Activated naive CD8-positive, alpha-beta T cell (primary cell): ENCODE measurements at regions not wholly inside any gene's neighbourhood (a gene's known extent, or its start where the extent isn't known, plus 50 kb on each side); places are given as distances from the start of the nearest gene placed in this dataset.

Experiments used
- H3K27ac Mint-ChIP-seq: one replicate; pipeline ENCODE4 v1.8.0; 2021; ENCODE audit warnings: mixed read lengths
- H3K27me3 Mint-ChIP-seq: one replicate; pipeline ENCODE4 v1.8.0; 2021; ENCODE audit warnings: mixed read lengths
- H3K36me3 Mint-ChIP-seq: one replicate; pipeline ENCODE4 v1.8.0; 2021; ENCODE audit warnings: mixed read lengths
- H3K4me1 Mint-ChIP-seq: one replicate; pipeline ENCODE4 v1.8.0; 2021; ENCODE audit warnings: low read depth, mixed read lengths
- H3K4me3 Mint-ChIP-seq: one replicate; pipeline ENCODE4 v1.8.0; 2021; ENCODE audit warnings: mild to moderate bottlenecking, mixed read lengths
- H3K9me3 Mint-ChIP-seq: one replicate; pipeline ENCODE4 v1.8.0; 2021; ENCODE audit warnings: low read depth, mixed read lengths

GRCh38 chr5:53340956-53341750 is 139.3 kb upstream of the FST start:
- Mint-ChIP-seq H3K27ac (no peak overlapping the region), H3K27me3 (peaks cover 2% of the 10 kb centered on the region), H3K36me3 (no peaks in the 10 kb centered on the region), H3K9me3 (peaks cover 2% of the 10 kb centered on the region), H3K4me1 (no peaks in the 10 kb centered on the region), H3K4me3 (no peak overlapping the region)

GRCh38 chr5:53342236-53342635 is 138.2 kb upstream of the FST start:
- peaks cover 4% of the 10 kb centered on the region for H3K27me3 Mint-ChIP-seq
- no peak overlapping the region for H3K4me3 Mint-ChIP-seq
- H3K9me3 Mint-ChIP-seq: peaks cover 2% of the 10 kb centered on the region
- H3K4me1 Mint-ChIP-seq: no peaks in the 10 kb centered on the region
- no peaks in the 10 kb centered on the region for H3K36me3 Mint-ChIP-seq
- no peak overlapping the region for H3K27ac Mint-ChIP-seq

DNA sequence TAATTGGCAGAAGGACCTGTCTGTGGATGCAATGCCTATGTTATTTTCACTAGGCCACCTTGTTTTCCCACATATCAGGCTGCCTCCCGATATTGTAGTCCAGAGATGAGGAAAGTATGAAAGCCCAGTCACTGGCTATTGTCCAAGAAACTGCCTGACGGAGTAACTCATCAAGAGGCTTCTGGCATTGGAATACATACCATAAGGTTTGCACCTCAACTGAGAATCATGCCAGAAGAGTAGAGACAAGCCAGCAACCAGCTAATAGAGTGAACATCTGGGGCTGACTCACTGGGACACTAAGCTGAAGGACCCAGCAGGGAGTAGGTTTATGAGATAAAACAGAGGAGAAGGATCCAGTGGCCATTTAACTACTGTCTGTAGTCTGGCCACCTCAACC is 137.2 kb upstream of the FST start:
- Mint-ChIP-seq H3K27ac (no peak overlapping the region), H3K9me3 (peaks cover 2% of the 10 kb centered on the region), H3K27me3 (peaks cover 7% of the 10 kb centered on the region), H3K4me1 (no peaks in the 10 kb centered on the region), H3K4me3 (no peak overlapping the region), H3K36me3 (no peaks in the 10 kb centered on the region)

DNA sequence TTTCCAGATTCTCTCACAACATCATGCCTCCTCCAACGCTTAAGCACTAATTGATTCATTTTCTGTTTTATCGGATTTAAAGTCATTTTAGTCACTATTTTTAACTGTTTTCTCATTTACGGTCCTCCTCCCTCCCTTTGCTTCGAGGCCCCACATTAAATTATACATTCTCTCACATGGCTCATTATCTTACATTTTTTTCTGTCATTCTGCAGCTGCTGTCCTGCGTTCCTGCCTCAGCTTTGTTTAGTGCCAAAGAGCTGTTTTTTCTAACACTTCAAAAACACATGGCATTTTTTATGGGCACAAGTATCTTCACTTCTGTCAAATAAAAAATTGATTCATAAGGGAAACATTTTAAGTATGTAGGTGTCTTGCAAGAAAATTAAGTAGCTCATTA is 130.1 kb upstream of the FST start:
- no peak overlapping the region for H3K27ac Mint-ChIP-seq
- H3K36me3 Mint-ChIP-seq: no peaks in the 10 kb centered on the region
- no peaks in the 10 kb centered on the region for H3K4me1 Mint-ChIP-seq
- no peak overlapping the region for H3K4me3 Mint-ChIP-seq
- no peaks in the 10 kb centered on the region for H3K9me3 Mint-ChIP-seq
- H3K27me3 Mint-ChIP-seq: peaks cover 11% of the 10 kb centered on the region

GRCh38 chr5:53350991-53351770 is 129.2 kb upstream of the FST start:
- Mint-ChIP-seq H3K27ac (no peak overlapping the region), H3K9me3 (no peaks in the 10 kb centered on the region), H3K36me3 (no peaks in the 10 kb centered on the region), H3K4me3 (no peak overlapping the region), H3K27me3 (peaks cover 11% of the 10 kb centered on the region), H3K4me1 (no peaks in the 10 kb centered on the region)

DNA sequence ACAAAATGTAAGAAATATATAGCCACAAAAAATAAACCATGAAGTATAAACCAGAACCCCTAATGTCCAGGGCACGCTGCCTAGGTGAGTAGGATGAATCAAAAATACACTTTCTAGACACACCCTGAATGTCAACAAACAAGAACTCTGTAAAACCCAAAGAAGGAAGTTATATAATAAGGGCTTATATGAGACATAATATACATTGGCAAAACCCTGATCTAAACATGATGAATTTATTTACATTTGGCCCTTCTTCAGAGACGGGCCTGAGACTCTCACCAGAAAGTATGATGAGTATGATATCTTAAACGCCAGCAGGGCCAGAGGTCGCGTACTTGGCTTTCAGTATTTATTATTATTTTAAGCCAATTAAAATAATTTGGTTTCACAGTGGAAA is 125.1 kb upstream of the FST start:
- peaks cover 4% of the 10 kb centered on the region for H3K27me3 Mint-ChIP-seq

GRCh38 chr5:53355931-53356330 is 124.5 kb upstream of the FST start:
- no peaks in the 10 kb centered on the region for H3K9me3 Mint-ChIP-seq
- H3K27ac Mint-ChIP-seq: no peak overlapping the region

More for the DNA sequence above, 125.1 kb upstream of the FST start:
- no peaks in the 10 kb centered on the region for H3K36me3 Mint-ChIP-seq
- H3K4me3 Mint-ChIP-seq: no peak overlapping the region
- H3K4me1 Mint-ChIP-seq: no peaks in the 10 kb centered on the region
- H3K27ac Mint-ChIP-seq: no peak overlapping the region
- H3K9me3 Mint-ChIP-seq: no peaks in the 10 kb centered on the region

GRCh38 chr5:53357439-53357838 is 123.0 kb upstream of the FST start:
- H3K27me3 Mint-ChIP-seq: peaks cover 2% of the 10 kb centered on the region
- H3K36me3 Mint-ChIP-seq: no peaks in the 10 kb centered on the region
- no peak overlapping the region for H3K4me3 Mint-ChIP-seq
- no peaks in the 10 kb centered on the region for H3K4me1 Mint-ChIP-seq
- no peak overlapping the region for H3K27ac Mint-ChIP-seq
- H3K9me3 Mint-ChIP-seq: no peaks in the 10 kb centered on the region

More at GRCh38 chr5:53355931-53356330, 124.5 kb upstream of the FST start:
- H3K36me3 Mint-ChIP-seq: no peaks in the 10 kb centered on the region
- H3K4me1 Mint-ChIP-seq: no peaks in the 10 kb centered on the region
- peaks cover 3% of the 10 kb centered on the region for H3K27me3 Mint-ChIP-seq
- no peak overlapping the region for H3K4me3 Mint-ChIP-seq

DNA sequence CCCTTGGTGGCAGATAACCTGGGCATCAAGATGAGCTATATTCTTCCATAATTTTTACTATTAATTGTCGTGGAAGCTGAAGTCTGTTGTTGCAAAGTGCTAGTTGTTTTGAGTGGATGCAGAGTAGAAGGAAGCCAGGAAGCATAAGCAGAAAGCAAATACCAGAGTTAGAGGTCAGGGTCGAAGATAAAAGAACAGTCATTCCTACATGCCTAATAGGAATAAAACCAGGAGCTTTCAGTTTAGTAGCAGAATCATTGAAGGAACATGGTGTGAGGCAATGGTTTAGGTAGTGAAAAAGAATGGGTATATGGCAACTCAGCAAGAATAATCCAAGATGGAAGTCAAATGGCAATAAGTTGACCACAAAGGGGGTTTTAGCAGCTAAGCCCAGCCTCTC is 121.6 kb upstream of the FST start:
- Mint-ChIP-seq H3K36me3 (no peaks in the 10 kb centered on the region), H3K4me1 (no peaks in the 10 kb centered on the region), H3K27me3 (peaks cover 2% of the 10 kb centered on the region), H3K27ac (no peak overlapping the region), H3K9me3 (no peaks in the 10 kb centered on the region), H3K4me3 (no peak overlapping the region)

DNA sequence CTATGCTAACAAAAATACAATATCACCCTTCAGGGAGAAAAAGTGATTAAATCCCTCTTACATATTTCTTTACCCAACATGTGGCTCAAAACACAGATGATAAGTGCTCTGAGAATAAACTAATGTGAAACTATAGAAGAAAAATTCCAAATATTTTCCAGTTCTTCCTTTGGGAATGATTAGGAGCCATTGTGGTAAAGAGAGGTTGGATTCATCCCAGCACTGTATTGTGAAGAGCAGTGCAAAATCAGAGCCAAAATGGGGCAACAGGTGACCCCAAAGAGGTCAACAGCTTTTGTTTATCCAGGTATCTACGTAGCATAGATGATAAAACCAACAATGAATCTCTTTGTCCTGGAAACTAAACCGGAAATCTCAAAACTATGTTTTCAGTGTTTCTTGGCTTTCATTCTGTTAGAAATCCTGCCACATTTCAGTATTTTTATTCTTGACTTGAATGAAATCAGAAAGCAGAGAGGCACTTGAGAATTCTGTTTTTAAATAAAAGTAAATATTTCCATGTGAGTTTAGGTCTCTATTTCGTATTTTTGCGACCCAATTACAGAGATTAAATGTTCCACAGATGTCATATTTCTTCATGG is 120.4 kb upstream of the FST start:
- Mint-ChIP-seq H3K27me3 (peaks cover 2% of the 10 kb centered on the region), H3K4me3 (no peak overlapping the region), H3K36me3 (no peaks in the 10 kb centered on the region), H3K9me3 (no peaks in the 10 kb centered on the region), H3K27ac (no peak overlapping the region), H3K4me1 (no peaks in the 10 kb centered on the region)

GRCh38 chr5:53360811-53361210 is 119.6 kb upstream of the FST start:
- H3K27ac Mint-ChIP-seq: no peak overlapping the region
- no peak overlapping the region for H3K4me3 Mint-ChIP-seq
- no peaks in the 10 kb centered on the region for H3K9me3 Mint-ChIP-seq
- H3K4me1 Mint-ChIP-seq: no peaks in the 10 kb centered on the region
- peaks cover under 1% of the 10 kb centered on the region for H3K27me3 Mint-ChIP-seq
- H3K36me3 Mint-ChIP-seq: no peaks in the 10 kb centered on the region

GRCh38 chr5:53361708-53362107 is 118.7 kb upstream of the FST start:
- Mint-ChIP-seq H3K9me3 (no peaks in the 10 kb centered on the region), H3K27ac (no peak overlapping the region), H3K36me3 (no peaks in the 10 kb centered on the region), H3K4me3 (no peak overlapping the region), H3K27me3 (peaks cover 2% of the 10 kb centered on the region), H3K4me1 (peaks cover 3% of the 10 kb centered on the region)

DNA sequence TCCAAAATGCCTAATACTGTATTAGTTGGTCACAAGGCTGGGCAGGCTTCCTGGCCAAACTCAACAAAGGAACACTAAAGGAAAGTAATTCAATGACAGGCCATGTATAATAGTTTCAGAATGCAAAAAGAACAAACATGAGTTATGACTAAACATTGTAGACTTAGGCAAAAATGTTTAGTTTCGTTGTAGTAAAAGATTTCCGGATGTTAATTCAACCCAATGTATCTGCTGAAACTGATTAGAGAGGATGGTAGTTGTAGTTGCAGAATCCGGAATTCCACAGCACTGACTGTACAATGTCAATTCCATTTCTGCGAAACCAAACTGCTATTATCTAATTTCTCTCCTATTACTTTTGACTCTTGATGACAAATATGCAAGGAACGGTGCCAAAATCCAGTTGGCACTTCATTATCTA is 117.9 kb upstream of the FST start:
- Mint-ChIP-seq H3K4me3 (no peak overlapping the region), H3K36me3 (no peaks in the 10 kb centered on the region), H3K27ac (no peak overlapping the region), H3K27me3 (peaks cover 2% of the 10 kb centered on the region), H3K9me3 (peaks cover 2% of the 10 kb centered on the region), H3K4me1 (peaks cover 3% of the 10 kb centered on the region)

- no peaks in the 10 kb centered on the region for H3K36me3 Mint-ChIP-seq
- peaks cover 5% of the 10 kb centered on the region for H3K27me3 Mint-ChIP-seq
- no peak overlapping the region for H3K27ac Mint-ChIP-seq
- H3K4me1 Mint-ChIP-seq: peaks cover 3% of the 10 kb centered on the region
- no peak overlapping the region for H3K4me3 Mint-ChIP-seq
- peaks cover 3% of the 10 kb centered on the region for H3K9me3 Mint-ChIP-seq
Measured at GRCh38 chr5:53364061-53364460, 116.4 kb upstream of the FST start.

GRCh38 chr5:53366245-53366644 is 114.2 kb upstream of the FST start:
- Mint-ChIP-seq H3K27me3 (peaks cover 15% of the 10 kb centered on the region), H3K36me3 (no peaks in the 10 kb centered on the region), H3K9me3 (peaks cover 3% of the 10 kb centered on the region), H3K27ac (no peak overlapping the region), H3K4me1 (peaks cover 3% of the 10 kb centered on the region), H3K4me3 (no peak overlapping the region)
